Ectodermal cell (in vitro differentiated cells): ENCODE measurements at regions not wholly inside any gene's neighbourhood (a gene's known extent, or its start where the extent isn't known, plus 50 kb on each side); places are given as distances from the start of the nearest gene placed in this dataset.
"Not testable (repeated sequence)": the region's sequence is repeated elsewhere in the genome, so short reads cannot be mapped to it uniquely, and the experiment has no call there.

Source experiments
- H3K27ac ChIP-seq: 2 replicates; pipeline ENCODE4 v1.7.0; 2013; ENCODE audit warnings: mild to moderate bottlenecking, low read depth, low read length; ENCODE audit not compliant: insufficient read depth, poor library complexity, severe bottlenecking
- H3K27me3 ChIP-seq: 2 replicates; pipeline ENCODE4 v1.7.0; 2013; ENCODE audit warnings: mild to moderate bottlenecking, low read length; ENCODE audit not compliant: insufficient read depth, control insufficient read depth, poor library complexity, severe bottlenecking
- H3K36me3 ChIP-seq: one replicate; pipeline ENCODE4 v1.7.0; 2013; ENCODE audit warnings: low read length; ENCODE audit not compliant: control insufficient read depth, insufficient read depth
- H3K4me1 ChIP-seq: one replicate; pipeline ENCODE4 v1.7.0; 2013; ENCODE audit warnings: low read length; ENCODE audit not compliant: control insufficient read depth, insufficient read depth
- H3K4me3 ChIP-seq: 2 replicates; pipeline ENCODE4 v1.7.0; 2013; ENCODE audit warnings: low read depth, low read length, control low read depth; ENCODE audit not compliant: insufficient read depth
- H3K9me3 ChIP-seq: 2 replicates; pipeline ENCODE4 v1.7.0; 2013; ENCODE audit warnings: mild to moderate bottlenecking, low read length, moderate library complexity; ENCODE audit not compliant: control insufficient read depth
- WGBS, 2 experiments: methylation state at CpG; one replicate each; pipeline ENCODE4 v1.1.7; 2013; ENCODE audit warnings: missing lambda C conversion rate in 2 of 2; 5-methylcytosine and 5-hydroxymethylcytosine counted together

- Histone ChIP-seq H3K4me1 (no peaks in the 10 kb centered on the region), H3K4me3 (no peak overlapping the region), H3K9me3 (no peaks in the 10 kb centered on the region), H3K27me3 (no peaks in the 10 kb centered on the region), H3K27ac (no peak overlapping the region), H3K36me3 (no peaks in the 10 kb centered on the region)
Measured at GRCh38 chr13:88676016-88676415, 1004.8 kb downstream of the SLITRK5 start.

- 93% methylated on average over 2 of the region's 2 CpGs for WGBS, 2 experiments
- Histone ChIP-seq H3K4me3 (no peak overlapping the region), H3K9me3 (no peaks in the 10 kb centered on the region), H3K4me1 (no peaks in the 10 kb centered on the region), H3K27me3 (no peaks in the 10 kb centered on the region), H3K27ac (no peak overlapping the region), H3K36me3 (no peaks in the 10 kb centered on the region)
Measured at GRCh38 chr13:88685459-88685858, 1014.3 kb downstream of the SLITRK5 start.

DNA sequence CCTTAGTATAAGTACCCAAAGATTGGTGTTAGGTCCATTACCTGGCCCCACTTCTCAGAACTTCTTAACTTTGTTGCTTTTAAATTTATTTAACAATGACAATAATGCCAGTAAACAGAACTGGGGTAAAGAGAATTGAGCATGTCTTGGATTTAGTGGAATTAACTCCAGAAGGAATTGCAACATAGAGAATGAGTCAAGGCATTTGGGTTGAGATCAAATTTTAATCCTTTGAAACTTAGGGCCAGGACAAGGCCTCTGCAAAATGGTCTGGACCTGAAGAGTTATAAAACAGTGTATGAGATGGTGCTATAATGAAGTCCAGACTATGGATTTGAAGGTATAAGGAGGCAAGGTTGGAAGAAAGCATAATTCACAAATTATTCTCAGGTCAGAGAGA, 1030.4 kb downstream of the SLITRK5 start:
- H3K27me3 ChIP-seq, result no peaks in the 10 kb centered on the region
- H3K36me3 ChIP-seq, result no peaks in the 10 kb centered on the region
- H3K4me1 ChIP-seq, result no peaks in the 10 kb centered on the region
- no peak overlapping the region for H3K27ac ChIP-seq
- H3K9me3 ChIP-seq, result no peaks in the 10 kb centered on the region
- no peak overlapping the region for H3K4me3 ChIP-seq

GRCh38 chr13:88704600-88705275, 1033.6 kb downstream of the SLITRK5 start:
- Histone ChIP-seq H3K27me3 (no peaks in the 10 kb centered on the region), H3K36me3 (no peaks in the 10 kb centered on the region), H3K4me1 (no peaks in the 10 kb centered on the region), H3K9me3 (no peaks in the 10 kb centered on the region), H3K4me3 (no peak overlapping the region), H3K27ac (no peak overlapping the region)
- WGBS, 2 experiments, result 89 to 94% methylated on average over 6 of the region's 7 CpGs

- Histone ChIP-seq H3K36me3 (no peaks in the 10 kb centered on the region), H3K27ac (no peak overlapping the region), H3K9me3 (no peaks in the 10 kb centered on the region), H3K27me3 (no peaks in the 10 kb centered on the region), H3K4me1 (no peaks in the 10 kb centered on the region), H3K4me3 (no peak overlapping the region)
Measured at GRCh38 chr13:88707646-88708045, 1036.5 kb downstream of the SLITRK5 start.

- Histone ChIP-seq H3K4me3 (no peak overlapping the region), H3K4me1 (no peaks in the 10 kb centered on the region), H3K27ac (no peak overlapping the region), H3K9me3 (no peaks in the 10 kb centered on the region), H3K27me3 (no peaks in the 10 kb centered on the region), H3K36me3 (no peaks in the 10 kb centered on the region)
- 92 to 95% methylated on average over 22 of the region's 22 CpGs for WGBS, 2 experiments
Measured at GRCh38 chr13:88717946-88718345, 1046.8 kb downstream of the SLITRK5 start.

- no peaks in the 10 kb centered on the region for H3K36me3 ChIP-seq
- no peak overlapping the region for H3K27ac ChIP-seq
- H3K4me1 ChIP-seq, result no peaks in the 10 kb centered on the region
- H3K4me3 ChIP-seq, result no peak overlapping the region
- no peaks in the 10 kb centered on the region for H3K27me3 ChIP-seq
- no peaks in the 10 kb centered on the region for H3K9me3 ChIP-seq
- 88 to 95% methylated on average over 1 of the region's 1 CpG for WGBS, 2 experiments
Measured at GRCh38 chr13:88718781-88719180, 1047.6 kb downstream of the SLITRK5 start.

DNA sequence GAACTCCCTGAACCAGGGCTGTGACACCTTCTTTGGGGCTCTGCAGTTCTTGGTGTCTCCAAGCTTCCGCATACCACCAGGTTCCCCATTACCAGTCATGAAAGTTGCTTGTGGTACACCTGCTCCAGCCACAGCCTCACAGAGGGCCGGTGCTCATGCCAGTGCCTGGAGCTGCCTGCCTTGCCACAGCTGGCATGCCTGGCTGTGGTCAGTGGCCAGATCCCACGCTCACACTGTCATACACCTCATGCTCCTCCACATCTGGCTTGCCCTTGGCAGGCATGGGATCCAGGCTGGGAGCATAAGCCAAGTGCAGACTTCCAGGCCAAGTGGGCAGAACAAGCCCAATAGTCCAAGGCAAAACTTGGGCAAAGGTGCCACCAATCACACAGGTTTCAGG, 1054.9 kb downstream of the SLITRK5 start:
- Histone ChIP-seq H3K36me3 (no peaks in the 10 kb centered on the region), H3K9me3 (no peaks in the 10 kb centered on the region), H3K4me3 (no peak overlapping the region), H3K4me1 (no peaks in the 10 kb centered on the region), H3K27me3 (no peaks in the 10 kb centered on the region), H3K27ac (no peak overlapping the region)
- WGBS, 2 experiments, result 94 to 95% methylated on average over 3 of the region's 3 CpGs

- not testable (repeated sequence) for H3K27ac ChIP-seq, H3K36me3 ChIP-seq, H3K9me3 ChIP-seq, H3K4me1 ChIP-seq, H3K27me3 ChIP-seq, H3K4me3 ChIP-seq
- 94 to 99% methylated on average over 5 to 6 of the region's 7 CpGs for WGBS, 2 experiments
Measured at GRCh38 chr13:88727236-88727635, 1056.1 kb downstream of the SLITRK5 start.

DNA sequence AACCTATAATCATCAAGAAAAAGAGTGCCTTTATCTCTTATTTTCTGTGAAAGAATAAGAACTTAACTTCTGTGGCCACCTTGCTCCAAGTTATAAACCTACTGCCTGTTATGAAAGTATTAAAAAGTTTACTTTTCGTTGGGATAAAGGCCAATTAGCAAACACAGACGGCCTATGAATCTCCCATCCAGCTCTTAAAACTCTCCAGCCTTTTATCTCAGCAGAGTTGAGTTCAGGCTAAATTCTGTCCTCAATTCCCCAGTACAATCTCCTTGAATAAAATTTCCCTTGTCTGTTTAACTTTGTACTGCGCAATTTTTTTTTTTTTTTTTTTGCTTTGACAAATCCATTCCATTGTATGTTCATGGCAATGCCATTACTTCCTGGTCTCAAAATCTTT, 1058.4 kb downstream of the SLITRK5 start:
- 93 to 96% methylated on average over 3 of the region's 3 CpGs for WGBS, 2 experiments
- Histone ChIP-seq H3K27me3 (no peaks in the 10 kb centered on the region), H3K4me1 (no peaks in the 10 kb centered on the region), H3K4me3 (no peak overlapping the region), H3K36me3 (no peaks in the 10 kb centered on the region), H3K27ac (no peak overlapping the region), H3K9me3 (no peaks in the 10 kb centered on the region)

DNA sequence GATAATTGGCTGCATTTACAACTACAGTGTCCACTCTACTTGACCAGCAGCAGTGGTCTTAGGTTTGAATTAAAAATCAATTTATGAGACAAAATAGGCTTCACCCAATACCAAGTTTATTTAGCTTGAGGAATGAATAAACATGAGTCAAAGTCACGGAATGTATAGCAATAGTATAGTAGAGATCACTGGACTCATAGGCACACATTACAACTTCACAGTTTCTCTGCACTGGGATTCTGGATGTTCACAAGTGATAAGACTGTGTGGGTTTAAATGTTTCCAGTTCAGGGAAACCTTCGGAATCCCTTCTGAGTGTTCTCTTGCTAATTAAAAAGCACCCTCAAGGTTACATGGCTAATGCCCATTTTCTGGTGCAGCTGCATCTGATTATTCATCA, 1064.9 kb downstream of the SLITRK5 start:
- H3K27me3 ChIP-seq, result no peaks in the 10 kb centered on the region
- H3K27ac ChIP-seq, result no peak overlapping the region
- 95 to 100% methylated on average over 1 to 2 of the region's 2 CpGs for WGBS, 2 experiments
- H3K4me3 ChIP-seq, result no peak overlapping the region
- H3K4me1 ChIP-seq, result no peaks in the 10 kb centered on the region
- no peaks in the 10 kb centered on the region for H3K9me3 ChIP-seq
- no peaks in the 10 kb centered on the region for H3K36me3 ChIP-seq
